ENCODE measurements at regions not wholly inside any gene's neighbourhood (a gene's known extent, or its start where the extent isn't known, plus 50 kb on each side); places are given as distances from the start of the nearest gene placed in this dataset.

DNA sequence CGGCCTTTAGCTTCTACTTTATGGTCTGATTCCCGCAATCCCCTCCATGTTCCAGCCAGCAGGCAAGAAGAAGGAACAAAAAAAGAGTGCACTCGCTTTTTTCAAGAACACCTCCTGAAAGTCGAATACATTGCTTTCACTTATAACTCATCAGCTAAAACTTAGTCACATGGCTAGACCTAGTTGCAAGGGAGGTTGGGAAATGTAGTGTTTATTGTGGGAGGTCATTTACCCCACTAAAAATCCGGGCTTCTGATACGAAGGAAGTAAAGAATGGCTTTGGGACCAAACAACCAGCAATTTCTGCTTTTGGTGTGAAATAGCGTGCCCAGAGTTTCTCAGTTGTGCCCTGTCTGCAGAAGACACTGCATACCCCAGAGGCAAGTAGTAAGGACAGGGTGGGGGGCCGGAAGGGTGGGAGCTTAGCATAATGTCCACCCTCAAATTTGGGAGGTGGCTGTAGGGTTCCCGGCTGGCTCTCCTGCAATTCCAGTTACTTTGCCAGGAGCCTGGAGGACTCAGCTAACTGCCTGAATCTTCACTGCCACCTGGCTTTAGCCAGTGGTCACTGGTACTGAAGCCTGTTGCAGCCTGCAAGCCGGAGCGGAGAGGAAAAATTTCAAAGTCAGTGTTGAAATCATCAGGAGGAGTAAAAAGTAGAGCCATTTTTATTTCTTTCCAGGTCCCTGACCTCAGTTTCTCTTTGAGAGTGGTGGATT, 57.7 kb upstream of the F3 start:
- peak; percentile 67 for TF ChIP-seq CTCF (IDR thresholded peaks at IDR 0.05)
- no peak for TF ChIP-seq REST (IDR thresholded peaks at IDR 0.05; ENCODE audit: insufficient read depth in 1 of 2, low read depth in 2 of 2, low read length in 1 of 2)
- TF ChIP-seq POLR2AphosphoS5 (IDR thresholded peaks at IDR 0.05; ENCODE audit: low read depth, low read length) = no peak
- TF ChIP-seq SIN3A (IDR thresholded peaks at IDR 0.05; ENCODE audit: borderline replicate concordance, insufficient read depth, low read depth, low read length) = no peak
